GM21619 (cell line): ENCODE measurements at regions not wholly inside any gene's neighbourhood (a gene's known extent, or its start where the extent isn't known, plus 50 kb on each side); places are given as distances from the start of the nearest gene placed in this dataset.
"Not testable (repeated sequence)": the region's sequence is repeated elsewhere in the genome, so short reads cannot be mapped to it uniquely, and the experiment has no call there.

ENCODE experiments used
- ATAC-seq: cut with Tn5 transposase; IDR thresholded peaks from one replicate; pipeline ENCODE4 v1.9.1; 2021; ENCODE audit not compliant: unreplicated experiment

GRCh38 chr12:124707316-124707715, 139.9 kb upstream of the NCOR2 start:
- no peak for ATAC-seq

DNA sequence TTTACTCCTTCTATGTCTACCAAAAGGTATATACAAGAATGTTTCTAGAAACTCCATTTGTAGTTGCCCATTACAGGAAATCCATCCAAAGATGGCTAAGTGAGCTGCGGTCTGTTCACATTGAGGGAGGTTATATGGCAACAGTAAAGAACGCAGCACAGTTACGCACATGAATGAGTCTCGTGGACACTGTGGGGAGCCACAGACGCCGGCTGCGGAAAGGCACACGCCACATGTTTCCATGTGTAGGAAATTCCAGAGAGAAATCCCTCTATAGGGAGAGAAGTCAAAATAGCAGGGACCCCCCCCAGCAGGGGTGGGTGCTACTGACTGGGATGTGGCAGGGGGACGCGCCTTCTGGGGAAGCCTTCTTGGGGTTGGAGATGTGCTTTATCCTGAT, 139.0 kb upstream of the NCOR2 start:
- no peak for ATAC-seq

- no peak for ATAC-seq
Observed at GRCh38 chr12:124705545-124706138, 138.2 kb upstream of the NCOR2 start.

DNA sequence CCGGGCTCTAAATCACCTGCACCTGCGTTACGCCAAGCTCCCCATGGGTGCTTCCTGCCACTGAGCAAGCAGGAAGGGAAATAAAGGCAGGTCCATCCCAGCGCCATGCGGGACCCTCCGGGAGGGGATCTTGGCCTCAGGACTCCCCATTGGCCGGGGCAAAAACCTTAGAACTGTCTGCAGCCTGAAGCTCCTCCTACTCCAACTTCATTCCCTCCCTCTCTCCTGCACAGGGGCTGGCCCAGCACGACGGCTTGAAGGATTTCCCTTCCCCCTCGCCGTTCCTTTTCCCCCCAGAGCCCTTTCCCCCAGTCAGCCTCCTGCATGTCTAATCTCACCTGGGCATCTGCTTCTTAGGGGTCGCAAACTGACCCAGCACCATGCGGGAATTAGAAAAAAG, 137.2 kb upstream of the NCOR2 start:
- ATAC-seq: no peak

DNA sequence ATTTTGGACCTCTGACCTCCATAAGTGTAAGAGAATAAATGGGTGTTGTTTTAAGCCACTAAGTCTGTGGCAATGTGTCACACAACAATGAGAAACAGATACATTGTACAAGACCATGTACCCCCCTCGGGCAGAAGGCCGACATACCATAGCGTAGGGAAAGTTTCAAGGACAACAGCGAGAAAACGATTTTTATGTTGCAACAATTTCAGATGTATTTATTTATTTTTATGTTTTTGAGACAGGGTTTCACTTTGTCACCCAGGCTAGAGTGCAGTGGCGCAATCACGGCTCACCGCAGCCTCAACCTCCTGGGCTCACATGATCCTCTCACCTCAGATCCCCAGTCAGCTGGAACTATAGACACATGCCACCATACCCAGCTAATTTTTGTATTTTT, 136.4 kb upstream of the NCOR2 start:
- ATAC-seq: no peak

DNA sequence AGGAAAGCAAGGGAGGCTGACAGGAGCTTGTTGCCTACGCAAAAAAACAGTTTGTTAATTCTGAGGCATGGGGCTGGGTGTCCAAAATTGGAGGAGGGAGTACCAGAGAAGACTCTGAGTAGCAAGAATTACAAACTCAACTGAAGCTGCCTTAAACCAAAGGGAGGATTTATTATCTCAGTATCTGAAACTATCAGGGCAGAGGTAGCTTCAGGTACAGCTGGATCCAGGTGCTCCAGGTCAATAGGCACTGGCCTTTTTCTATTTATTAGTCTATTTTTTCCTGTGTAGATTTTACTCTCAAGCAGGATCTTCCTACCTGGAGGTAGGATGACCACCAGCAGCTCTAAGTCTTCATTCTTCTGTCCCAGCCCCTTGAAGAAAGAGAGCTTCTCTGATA, 135.3 kb upstream of the NCOR2 start:
- no peak for ATAC-seq

GRCh38 chr12:124700810-124701592, 133.6 kb upstream of the NCOR2 start:
- no peak for ATAC-seq

DNA sequence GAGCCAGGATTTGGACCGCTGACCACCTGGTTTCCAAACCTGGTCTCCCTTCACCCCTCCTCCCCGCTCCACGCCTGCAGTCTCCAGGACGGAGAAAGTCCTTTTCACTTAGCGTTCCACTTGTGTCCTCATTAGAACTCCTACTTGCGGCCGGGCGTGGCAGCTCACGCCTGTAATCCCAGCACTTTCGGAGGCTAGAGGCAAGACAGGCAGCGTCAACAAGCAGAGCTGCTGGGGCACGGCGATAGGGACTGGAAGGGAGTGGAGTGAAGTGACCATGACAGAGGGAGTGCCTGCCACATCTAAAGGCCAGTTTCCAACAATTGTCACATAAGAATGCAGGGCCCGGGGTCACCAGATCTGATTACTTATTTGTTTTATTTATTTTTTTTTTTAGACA, 132.5 kb upstream of the NCOR2 start:
- ATAC-seq: no peak

DNA sequence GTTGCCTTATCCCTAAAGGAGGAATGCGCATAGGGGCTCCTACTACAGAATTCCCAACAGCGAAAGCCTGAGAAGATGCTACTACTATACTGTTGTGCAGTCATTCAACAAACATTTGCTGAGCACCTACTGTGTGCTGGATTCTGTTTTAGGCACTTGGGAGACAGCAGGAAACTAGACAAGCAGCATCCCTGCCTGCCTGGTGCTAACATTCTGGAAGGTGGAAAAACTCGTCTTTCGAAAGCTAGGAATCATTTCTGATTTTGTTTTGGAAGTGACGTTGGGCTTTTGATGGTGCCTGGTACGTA, 131.5 kb upstream of the NCOR2 start:
- no peak for ATAC-seq

DNA sequence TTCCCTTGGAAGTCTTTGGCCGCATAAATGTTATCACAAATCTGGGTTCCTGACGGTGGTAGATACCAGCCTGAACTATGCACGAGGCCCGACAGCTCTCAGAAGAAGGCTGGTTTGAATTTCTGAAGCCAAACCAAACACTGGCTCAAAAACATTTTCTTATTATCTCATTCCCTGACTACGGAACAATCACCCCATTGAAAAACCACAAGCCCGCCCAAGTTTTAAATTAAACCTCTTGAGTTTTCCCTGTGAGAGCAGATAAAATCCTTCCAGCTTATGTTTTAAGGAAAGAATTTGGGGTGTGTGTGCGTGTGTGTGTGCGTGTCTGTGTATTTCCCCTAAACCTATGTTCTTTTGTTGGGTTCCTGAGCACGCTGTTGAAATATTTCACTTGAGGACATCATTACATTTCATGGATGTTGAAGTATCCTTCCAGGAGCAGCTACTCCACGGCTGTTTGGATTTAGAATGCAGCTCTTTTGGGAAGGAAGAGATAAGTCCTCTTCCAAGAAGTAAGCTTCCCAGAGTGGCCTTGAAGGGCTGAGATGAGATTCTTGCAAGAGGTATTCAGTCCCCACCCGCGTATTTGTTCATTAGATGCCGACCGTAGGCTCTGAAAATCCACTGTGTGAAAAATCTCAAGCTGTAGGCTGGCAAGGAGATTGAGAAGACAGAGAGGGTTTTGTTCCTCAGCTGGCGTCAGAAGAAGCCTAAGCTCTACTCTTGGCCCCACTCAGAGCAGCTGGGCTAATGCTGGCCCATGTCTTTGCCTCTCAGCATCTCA, 131.0 kb upstream of the NCOR2 start:
- no peak for ATAC-seq

DNA sequence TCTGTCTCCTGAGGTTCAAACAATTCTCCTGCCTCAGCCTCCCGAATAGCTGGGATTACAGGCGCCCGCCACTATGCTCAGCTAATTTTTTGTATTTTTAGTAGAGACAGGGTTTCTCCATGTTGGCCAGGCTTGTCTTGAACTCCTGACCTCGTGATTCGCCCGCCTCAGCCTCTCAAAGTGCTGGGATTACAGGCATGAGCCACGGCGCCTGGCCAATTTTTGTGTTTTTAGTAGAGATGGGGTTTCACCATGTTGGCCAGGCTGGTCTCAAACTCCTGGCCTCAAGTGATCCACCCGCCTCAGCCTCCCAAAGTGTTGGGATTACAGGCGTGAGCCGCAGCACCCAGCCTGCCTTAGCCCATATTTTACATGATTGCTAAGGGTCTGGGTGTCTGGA, 130.3 kb upstream of the NCOR2 start:
- not testable (repeated sequence) for ATAC-seq

GRCh38 chr12:124696693-124697476, 129.5 kb upstream of the NCOR2 start:
- ATAC-seq: no peak

GRCh38 chr12:124695861-124696260, 128.4 kb upstream of the NCOR2 start:
- ATAC-seq: no peak

GRCh38 chr12:124694846-124695497, 127.6 kb upstream of the NCOR2 start:
- no peak for ATAC-seq

- ATAC-seq: no peak
Observed at GRCh38 chr12:124694250-124694649, 126.8 kb upstream of the NCOR2 start.

DNA sequence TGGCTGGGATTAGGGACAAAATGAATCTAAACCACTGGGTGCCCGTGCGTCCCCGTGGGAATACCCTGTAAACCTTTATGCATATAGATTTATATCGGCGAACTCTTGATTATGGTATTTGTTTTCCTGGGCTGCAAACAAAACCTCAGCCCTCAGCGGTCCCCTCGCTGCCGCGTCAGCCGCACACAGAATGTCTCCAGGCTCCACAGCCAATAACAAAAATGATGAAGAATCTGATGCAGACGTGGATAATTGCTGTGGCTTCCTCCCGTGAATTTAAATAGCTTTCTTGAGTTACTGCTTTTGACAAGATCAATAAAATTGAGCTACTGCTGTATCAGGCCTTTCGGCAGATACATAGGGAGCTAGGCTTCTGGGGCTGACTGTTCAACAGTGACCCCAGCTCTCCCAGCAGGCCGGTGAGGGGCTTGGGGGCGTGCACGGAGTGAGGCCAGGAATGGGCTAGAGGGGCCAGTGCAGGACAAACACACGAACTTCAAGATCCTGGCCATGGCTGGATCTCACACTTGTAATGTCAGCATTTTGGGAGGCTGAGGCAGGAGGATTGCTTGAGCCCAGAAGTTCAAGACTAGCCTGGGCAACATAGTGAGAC, 125.8 kb upstream of the NCOR2 start:
- ATAC-seq: no peak

DNA sequence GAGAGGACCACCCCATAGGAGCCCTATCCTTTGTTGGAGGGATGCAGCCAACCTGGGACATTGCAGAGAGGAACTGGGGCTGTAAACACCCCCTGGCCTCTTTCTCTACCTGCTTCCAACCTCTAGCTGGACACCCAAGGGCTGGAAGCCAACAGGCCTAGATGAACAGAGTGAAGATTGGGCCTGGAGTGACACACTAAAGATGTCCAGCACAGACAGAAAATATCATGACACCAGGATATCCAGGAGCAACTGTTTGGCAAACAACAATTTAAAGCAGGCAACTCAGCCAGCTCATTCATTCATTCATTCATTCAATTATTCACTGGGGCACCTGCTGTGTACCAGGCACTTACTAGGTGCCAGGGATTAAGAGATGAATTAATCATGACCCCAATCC, 125.0 kb upstream of the NCOR2 start:
- ATAC-seq: no peak

DNA sequence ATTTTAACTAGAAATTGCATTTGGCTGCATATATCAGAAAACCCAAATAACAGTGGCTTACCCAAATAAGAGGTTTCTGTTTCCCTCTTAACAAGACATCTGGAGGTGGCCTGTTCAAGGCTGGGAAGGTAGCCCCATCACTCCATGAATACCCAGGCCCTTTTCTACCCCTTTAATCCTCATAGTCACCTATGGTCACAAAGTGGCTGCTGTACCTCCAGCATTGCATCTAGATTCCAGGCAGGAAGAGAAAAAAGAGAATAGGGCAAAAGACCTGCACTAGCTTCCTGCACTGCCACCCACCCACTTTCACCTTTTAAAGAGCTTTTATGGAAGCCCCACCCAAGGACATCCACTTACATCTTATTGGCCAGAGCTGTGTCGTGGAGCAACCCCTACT, 124.0 kb upstream of the NCOR2 start:
- no peak for ATAC-seq

DNA sequence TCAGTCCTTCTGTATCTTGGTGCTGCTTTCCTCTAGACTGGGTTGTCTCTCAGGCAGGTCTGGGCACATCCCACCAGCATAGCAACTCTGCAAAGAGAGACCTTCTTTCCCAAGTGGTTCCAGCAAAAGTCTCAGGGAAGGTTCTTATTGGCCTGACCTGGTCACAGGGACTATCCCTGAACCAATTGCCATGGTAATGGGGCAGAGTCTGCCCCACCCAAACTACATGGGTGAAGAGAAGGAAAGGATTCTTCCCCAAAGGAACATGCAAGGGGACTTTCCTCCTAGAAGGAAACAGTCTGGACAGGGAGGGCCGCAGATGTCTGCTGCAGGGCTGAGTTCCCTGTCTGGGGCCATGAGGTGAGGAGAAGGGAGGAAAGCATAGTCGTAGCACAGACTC, 122.2 kb upstream of the NCOR2 start:
- no peak for ATAC-seq

DNA sequence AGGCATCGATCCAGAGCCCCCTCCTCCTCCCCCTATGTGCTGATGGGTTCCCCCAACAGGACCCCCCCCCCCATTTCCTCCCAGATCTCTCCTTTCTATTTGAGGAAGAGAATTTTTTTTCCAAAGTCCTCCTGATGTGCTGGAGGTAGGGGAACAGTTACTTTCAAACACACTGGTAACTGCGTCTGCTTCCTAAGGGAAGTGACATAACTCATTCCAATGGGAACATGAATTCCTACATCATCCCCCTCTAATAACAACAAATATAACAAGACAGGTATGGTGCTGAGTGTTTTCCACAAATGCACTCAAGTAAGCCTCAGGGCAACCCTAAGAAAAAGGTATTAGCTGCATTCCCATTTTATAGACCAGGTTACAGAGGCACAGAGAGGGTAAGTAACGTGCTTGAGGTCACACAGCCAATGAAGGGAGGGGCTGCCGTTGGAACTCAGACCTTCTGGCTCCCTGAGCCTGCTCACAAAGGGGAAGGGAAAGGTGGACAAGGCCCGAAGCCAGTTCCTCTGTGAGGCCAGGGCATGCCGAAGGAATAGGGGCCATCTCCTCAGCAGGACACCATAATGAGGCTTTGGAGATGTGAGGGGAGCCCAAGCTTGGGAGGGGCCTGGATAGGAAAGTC, 121.1 kb upstream of the NCOR2 start:
- ATAC-seq: no peak
